Stimulated activated CD4-positive, alpha-beta T cell treated with anti-CD3 and anti-CD28 coated beads, Interleukin-12 subunit alpha, Interleukin-12 subunit beta, amount 100 ng/mL, for 24 hours (primary cell): ENCODE measurements at regions not wholly inside any gene's neighbourhood (a gene's known extent, or its start where the extent isn't known, plus 50 kb on each side); places are given as distances from the start of the nearest gene placed in this dataset.
"Not testable (repeated sequence)": the region's sequence is repeated elsewhere in the genome, so short reads cannot be mapped to it uniquely, and the experiment has no call there.

ENCODE experiments used
- DNase-seq, 2 experiments: peaks; one replicate each; pipeline ENCODE4 v3.0.0-alpha.2; 2020; ENCODE audit warnings: low read depth in 2 of 2

- DNase-seq, result no peak
Observed at GRCh38 chr9:75282047-75282446, 193.7 kb downstream of the OSTF1 start.

- no peak for DNase-seq
Observed at GRCh38 chr9:75289332-75289731, 201.0 kb downstream of the OSTF1 start.

GRCh38 chr9:75299324-75299723 lies 211.0 kb downstream of the OSTF1 start:
- DNase-seq, result no peak

GRCh38 chr9:75333624-75334023 lies 245.3 kb downstream of the OSTF1 start:
- DNase-seq, result no peak

- DNase-seq, result no peak
Observed at GRCh38 chr9:75358846-75359245, 270.5 kb downstream of the OSTF1 start.

GRCh38 chr9:75359638-75360037 lies 271.3 kb downstream of the OSTF1 start:
- no peak for DNase-seq

- no peak for DNase-seq
Observed at GRCh38 chr9:75360252-75360651, 271.9 kb downstream of the OSTF1 start.

GRCh38 chr9:75362446-75362845 lies 274.1 kb downstream of the OSTF1 start:
- DNase-seq, result not testable (repeated sequence)

GRCh38 chr9:75365196-75365595 lies 276.9 kb downstream of the OSTF1 start:
- no peak for DNase-seq

GRCh38 chr9:75369989-75370388 lies 281.7 kb downstream of the OSTF1 start:
- DNase-seq, result no peak

GRCh38 chr9:75372499-75373268 lies 284.4 kb downstream of the OSTF1 start:
- DNase-seq, result no peak

- DNase-seq, result no peak
Observed at GRCh38 chr9:75376680-75377254, 288.5 kb downstream of the OSTF1 start.

- DNase-seq, result no peak
Observed at GRCh38 chr9:75378036-75378435, 289.7 kb downstream of the OSTF1 start.

- no peak for DNase-seq
Observed at GRCh38 chr9:75378926-75379325, 290.6 kb downstream of the OSTF1 start.

- no peak for DNase-seq
Observed at GRCh38 chr9:75382126-75382525, 293.8 kb downstream of the OSTF1 start.

- not testable (repeated sequence) for DNase-seq
Observed at GRCh38 chr9:75383420-75384034, 295.2 kb downstream of the OSTF1 start.

GRCh38 chr9:75385236-75385635 lies 296.9 kb downstream of the OSTF1 start:
- DNase-seq, result no peak

GRCh38 chr9:75389101-75389500 lies 300.8 kb downstream of the OSTF1 start:
- DNase-seq, result no peak

GRCh38 chr9:75390951-75391350 lies 302.6 kb downstream of the OSTF1 start:
- no peak for DNase-seq

GRCh38 chr9:75391497-75391896 lies 303.2 kb downstream of the OSTF1 start:
- no peak for DNase-seq

- no peak for DNase-seq
Observed at GRCh38 chr9:75395336-75395735, 307.0 kb downstream of the OSTF1 start.

GRCh38 chr9:75397836-75398235 lies 309.5 kb downstream of the OSTF1 start:
- DNase-seq, result no peak

- DNase-seq, result no peak
Observed at GRCh38 chr9:75408391-75408790, 320.1 kb downstream of the OSTF1 start.
